GM21786 (cell line): ENCODE measurements at regions not wholly inside any gene's neighbourhood (a gene's known extent, or its start where the extent isn't known, plus 50 kb on each side); places are given as distances from the start of the nearest gene placed in this dataset.

ENCODE experiments used
- ATAC-seq: cut with Tn5 transposase; IDR thresholded peaks from one replicate; pipeline ENCODE4 v1.9.1; 2021; ENCODE audit not compliant: unreplicated experiment

DNA sequence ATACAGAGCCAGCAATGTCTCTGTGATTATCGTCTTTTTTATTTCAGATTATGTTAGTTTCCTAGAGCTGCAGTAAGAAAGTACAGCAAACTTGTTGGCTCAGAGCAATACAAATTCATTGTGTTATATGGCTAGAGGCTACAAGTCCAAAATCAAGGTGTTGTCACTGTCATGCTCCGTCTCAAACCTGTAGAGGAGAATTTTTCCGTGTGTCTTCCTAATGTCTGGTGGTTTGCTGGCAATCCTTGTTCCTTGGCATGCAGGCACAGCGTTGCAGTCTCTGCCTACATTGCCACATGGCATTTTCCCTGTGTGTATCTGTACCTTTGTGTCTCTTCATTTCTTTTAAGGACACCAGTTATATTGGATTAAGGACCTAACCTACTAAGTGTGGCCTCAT is 244.4 kb downstream of the LRRIQ3 start:
- no peak for ATAC-seq

DNA sequence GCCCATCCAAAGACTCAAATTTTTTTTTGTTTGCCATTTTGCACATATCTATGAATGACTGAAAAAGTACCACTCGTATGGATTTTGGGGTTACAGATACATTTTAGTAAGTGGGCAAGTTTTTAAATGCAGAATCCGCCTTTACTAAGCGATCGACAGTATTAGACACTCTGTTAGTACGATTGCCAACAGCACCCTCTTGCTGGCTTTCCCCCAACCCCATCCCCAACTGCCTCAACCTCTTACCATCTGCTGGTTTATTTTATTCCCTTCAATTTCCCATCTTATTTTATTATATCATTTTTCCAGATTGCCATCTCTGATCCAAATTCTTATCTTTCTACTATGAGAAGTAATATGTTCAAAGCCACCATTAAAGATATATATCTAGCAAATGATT is 244.8 kb downstream of the LRRIQ3 start:
- ATAC-seq = no peak

DNA sequence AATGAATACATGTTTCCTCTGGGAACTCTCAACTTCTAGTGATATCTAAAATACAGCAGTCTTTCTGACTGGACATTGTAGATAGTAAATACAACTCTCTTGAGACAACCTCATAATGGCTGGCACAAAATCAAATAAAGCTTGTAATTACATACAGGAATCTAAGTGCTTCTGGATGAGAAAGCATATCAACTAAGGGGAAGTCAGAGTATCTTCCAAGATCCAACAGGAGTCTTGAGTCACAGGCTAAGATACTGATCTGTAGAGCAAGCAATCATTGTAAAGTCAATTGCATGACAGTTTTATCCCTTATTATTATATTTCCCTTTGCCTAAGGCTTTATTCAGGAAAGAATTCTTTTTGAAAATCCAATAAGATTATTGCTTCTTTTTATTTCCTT is 249.9 kb downstream of the LRRIQ3 start:
- no peak for ATAC-seq

DNA sequence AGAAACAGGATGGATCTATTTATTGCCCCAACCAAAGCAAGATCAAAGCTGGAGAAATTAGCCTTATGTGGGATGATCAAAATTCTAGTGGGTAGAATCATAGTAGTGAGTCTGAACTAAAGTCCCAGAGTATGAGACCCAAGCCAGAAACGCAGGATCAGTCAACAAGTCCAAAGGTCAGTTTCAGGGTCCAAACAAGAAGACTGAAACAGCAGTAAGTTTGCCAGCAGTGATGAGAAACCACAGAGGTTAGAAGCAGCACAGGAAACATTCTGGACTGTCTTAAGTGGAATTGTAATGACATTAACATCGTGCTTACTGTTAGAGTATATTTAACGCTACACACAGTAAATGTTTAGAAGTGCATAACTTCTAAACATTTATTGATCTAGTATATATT is 251.0 kb downstream of the LRRIQ3 start:
- peak; percentile 47 for ATAC-seq

DNA sequence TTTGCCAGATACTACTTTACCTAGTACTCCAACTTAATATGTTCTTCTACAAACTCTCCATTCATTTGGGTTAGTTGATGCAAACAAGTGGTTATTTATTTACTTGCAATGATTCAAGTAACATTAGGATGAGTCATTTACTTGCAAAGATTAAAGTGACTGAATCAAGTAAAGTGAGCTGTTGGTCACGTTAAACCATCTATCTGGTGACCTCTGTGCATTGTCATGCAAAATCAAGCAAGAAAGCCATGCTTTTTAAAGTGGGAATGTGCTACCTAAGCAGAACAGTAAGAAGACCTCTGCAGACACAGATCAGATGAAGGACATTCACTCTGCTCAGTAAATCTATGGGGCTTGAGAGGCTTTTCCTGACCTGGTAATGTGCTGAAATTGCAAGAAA is 254.7 kb downstream of the LRRIQ3 start:
- no peak for ATAC-seq

DNA sequence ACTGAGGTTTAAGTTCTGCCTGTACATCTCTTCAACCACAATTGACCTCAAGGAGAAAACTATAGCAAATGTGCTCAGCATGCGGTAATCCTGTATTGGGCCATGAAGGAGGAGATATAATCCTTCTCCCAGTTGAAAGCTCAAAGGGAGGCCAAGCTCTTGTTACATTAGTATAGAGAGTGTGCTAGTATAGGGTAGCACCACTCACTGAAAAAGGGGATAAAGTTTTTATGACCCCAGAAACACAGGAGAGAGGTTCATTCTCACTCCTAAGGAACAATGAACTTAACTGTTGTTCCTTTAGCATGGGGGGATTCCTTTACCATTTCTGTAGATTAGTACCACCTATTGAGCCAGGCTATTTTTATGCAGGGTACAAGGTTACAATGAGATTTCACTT is 267.7 kb downstream of the LRRIQ3 start:
- ATAC-seq = no peak

DNA sequence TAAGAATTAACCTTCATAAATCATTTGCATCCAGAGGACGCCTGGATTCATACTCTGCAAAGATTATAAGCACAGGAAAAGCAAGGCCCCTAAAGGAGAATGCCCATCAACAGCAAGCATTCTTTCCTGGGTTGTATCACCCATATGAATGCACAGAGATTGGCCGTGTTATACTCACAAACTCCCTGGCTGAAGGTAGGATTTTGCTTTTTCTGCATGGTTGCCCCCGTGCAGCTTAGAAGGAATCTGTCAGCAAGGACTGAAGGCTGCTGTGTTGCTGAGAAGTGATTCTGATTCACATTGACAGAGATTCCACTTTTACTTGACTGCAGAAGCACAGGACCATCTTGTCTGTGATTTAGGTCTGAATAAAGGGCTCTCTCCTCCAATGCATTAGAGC is 283.0 kb downstream of the LRRIQ3 start:
- no peak for ATAC-seq

DNA sequence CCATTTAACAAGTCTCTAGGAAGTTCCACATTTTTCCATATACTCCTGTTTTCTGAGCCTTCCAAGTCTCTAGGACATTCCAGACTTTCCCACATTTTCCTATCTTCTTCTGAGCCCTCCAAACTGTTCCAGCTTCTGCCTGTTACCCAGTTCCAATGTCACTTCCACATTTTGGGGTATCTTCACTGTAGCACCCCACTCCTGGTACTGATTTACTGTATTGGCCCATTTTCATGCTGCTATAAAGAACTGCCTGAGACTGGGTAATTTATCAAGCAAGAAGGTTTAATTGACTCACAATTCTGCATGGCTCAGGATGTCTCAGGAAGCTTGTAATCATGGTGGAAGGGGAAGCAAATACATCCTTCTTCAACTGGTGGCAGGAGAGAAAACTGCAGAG is 285.0 kb downstream of the LRRIQ3 start:
- ATAC-seq = no peak

DNA sequence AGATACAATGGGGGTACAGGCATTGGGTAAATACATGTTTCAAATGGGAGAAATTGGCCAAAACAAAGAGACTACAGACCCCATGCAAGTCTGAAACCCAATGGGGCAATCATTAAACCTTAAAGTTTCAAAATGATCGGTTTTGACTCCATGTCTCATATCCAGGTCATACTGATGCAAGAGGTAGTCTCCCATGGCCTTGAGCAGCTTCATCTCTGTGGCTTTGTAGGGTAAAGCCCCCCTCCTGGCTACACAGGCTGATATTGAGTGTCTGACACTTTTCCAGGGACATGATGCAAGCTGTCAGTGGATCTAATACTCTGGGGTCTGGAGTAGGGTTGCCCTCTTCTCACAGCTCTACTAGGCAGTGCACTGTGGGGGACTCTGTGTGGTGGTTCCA is 286.1 kb downstream of the LRRIQ3 start:
- no peak for ATAC-seq

DNA sequence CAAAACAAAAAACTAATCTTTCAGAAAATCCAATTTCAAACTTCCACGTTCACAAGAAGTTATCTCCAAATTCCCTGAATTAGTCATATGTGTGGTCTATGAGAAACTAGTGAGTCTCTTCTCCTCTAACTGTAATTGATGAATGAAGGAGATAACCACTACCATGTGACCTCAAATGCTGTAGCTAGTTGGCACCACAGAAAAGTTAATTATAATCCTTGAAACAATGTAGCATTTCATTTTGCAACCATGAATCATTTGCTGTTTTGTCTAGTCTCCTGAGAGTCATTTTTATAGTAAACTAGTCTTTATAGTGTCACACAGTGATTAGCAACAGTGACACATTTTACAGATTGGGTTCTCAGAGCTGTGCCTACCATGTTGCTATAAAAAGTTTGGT is 287.5 kb downstream of the LRRIQ3 start:
- ATAC-seq = no peak

DNA sequence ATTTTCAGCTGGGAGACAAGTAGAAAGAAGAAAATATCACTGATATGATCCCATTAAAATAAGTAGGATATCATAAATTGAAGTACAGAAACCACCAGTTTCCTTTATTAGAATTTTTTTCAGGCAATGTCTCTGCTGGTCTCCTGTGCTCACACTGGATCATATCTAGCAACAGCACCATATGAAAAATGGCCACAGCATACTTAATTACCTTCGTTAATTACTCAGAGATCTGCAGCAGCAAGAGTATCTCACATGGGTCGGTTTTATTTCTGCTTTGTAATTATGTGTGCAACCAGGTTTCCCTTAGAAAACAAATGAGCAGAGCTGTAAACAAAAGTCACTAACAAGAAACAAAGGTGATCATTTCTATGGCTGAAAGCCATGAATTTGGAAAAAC is 287.9 kb downstream of the LRRIQ3 start:
- no peak for ATAC-seq

DNA sequence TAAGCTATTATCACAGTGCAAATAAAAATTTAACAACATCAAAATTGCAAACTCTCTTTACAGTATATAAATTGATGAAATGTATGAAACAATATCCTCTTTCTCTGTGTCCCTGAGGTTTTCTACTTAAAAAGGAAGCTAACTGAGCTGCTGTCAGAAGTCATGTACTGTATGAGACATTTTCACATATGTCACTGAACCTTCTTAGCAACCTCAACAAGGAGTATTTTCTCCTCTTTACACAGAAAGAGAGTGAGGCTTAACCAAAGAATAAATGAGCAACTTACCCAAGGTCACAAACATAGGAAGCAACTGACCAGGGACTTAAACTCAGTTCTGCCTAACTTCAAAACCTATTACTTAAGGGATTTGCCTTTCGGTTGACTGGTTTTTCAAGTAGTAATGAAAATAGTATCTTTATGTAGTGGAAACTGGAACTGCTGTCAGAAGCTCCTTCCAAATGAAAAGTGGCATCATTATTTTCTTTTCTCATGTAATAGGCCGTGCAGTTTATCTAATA is 288.9 kb downstream of the LRRIQ3 start:
- peak; percentile 41 for ATAC-seq

DNA sequence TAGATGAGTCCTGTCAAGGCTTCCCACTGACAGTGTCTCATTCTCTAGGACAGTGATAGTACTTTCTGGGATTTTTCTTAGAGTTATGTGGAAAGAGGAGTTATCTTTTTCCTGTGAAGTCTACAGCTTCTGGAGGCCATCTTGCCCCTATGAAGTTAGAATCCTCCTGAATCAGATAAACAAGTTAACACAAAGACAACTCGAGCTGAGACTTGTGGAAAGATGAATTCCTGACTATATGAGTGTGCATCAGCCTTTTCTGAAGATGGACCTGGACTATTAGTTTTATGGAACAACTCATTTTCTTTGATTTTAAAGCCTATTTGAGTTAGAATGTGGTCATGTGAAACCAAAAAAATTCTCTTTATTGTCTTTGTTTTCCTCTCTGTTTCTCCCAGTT is 290.9 kb downstream of the LRRIQ3 start:
- ATAC-seq = no peak

DNA sequence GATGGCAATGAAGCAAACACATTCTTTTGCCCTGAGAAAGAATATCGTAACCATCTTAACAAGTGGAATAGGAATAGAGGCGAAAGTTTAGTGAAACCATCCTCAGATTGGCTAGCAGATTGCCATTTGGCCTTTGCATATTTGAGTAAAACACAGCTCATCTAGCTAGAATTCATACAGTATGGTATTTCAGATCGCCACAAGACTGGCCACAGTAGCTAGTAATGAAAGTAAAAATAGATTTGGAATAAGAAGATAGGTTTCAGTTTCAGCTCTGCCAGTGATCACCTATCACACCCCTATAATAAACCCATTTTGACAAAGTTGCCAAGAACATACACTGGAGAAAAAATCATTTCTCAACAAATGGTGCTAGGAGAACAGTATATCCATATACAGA is 294.9 kb downstream of the LRRIQ3 start:
- ATAC-seq = peak; percentile 35

DNA sequence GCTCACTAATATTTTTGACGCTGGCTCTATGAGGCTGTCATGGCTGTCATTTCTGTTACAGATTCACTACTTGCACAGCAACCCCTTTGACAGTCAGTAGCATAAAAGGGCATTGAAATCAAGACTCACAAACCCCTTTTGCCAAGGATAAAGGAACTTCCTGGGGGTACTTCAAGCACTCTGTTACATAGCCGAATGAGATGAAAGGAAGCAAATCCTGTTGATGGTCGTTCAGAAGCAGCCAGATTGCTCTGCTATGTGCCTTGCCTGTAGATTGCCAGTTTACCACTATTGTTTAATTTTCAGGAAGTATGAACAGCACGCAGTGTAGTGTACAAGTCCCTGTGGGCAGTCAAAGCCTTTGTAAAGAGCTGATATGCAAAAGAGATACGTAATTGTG is 296.2 kb downstream of the LRRIQ3 start:
- no peak for ATAC-seq

DNA sequence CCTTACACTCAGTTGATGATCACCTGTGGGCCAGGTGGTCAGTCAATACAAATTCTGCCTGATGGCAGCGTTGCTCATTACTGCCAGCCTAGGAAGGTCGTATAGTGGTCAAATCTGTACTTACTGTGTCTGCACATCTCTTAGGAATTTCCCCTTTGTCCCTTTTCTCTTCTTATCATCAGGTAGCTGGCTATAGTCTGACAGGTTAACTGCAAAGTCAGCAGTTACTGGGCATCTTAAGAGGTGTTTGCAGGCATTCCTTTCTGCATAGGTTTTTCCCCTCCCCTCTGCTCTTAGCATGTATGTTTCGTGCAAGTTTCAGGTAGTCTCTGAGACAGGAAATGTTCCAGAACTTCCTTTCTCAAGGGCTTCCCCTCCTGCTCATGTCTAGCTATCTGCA is 298.7 kb downstream of the LRRIQ3 start:
- no peak for ATAC-seq

DNA sequence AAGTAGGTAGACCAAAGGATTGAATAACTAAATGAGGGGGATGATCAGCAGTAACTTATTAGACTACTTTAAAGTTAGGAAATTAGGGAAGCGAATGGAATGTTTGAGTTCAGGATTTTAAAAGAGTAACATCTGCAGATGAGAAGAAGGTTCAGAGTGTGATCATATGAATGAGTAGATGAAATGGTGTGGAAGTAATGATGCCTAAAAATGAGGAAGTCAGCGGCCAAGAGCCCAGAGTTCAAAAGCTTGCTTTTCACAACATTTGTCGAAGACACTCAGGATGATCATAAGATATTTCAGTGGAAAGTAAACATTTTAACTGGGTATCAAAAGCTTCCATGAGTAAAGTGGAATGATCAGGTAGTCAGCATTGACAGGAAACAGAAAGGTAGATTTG is 299.4 kb downstream of the LRRIQ3 start:
- no peak for ATAC-seq

DNA sequence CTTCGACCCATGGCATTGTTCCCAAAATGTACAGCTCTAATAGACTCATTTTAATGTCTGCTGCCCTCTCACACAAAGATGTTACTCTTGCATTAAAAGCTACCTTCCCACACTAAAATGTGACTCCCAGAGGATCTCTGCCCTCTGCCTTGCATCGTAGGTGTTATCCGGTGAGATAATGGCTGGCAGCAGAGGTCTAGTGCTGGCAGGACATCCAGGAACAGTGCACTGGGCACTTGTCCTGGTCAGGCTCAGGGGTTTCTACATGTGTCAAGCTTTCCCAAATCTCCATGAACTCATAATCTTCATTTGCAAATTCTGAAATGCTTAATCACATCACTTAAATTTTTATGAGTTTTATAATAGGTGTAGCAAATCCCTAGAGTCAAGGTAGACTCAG is 310.6 kb downstream of the LRRIQ3 start:
- no peak for ATAC-seq

DNA sequence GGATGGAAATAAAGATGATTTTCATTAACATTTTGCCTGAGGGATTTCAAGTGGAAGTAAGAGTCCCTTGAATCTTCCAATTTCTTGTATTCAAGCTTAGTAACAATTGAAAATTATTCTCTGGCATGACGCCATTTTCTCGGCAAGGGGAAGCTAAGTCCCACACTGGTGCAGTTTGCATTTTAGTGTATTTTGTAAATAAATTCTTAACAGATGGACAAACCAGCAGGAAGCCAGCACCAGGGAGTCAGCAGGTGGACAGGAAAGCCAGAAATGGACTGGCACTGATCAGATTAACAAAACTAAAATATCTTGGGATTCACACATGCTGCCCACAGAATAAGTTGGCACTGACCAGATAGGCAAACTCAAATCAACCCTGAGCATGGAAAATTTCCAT is 311.3 kb downstream of the LRRIQ3 start:
- ATAC-seq = no peak

DNA sequence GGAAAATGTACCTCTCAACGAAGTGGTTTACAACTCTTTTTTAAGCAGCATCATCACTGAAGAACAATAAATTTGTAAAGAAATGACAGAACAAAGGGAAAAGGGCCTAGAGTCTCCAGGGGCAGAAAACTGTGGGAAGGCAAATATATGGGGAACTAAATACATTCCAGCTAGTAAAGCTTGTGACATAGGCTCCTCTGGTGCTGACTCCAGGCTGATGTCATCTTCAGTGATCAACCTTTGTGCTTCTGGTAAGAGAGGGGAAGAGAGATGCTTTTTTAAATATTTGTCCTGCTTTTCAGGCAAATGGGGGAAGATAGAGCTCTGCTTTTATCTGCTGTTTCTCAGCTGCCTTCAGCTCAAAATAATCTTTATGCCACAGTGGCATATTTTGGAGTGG is 323.2 kb downstream of the LRRIQ3 start:
- no peak for ATAC-seq

DNA sequence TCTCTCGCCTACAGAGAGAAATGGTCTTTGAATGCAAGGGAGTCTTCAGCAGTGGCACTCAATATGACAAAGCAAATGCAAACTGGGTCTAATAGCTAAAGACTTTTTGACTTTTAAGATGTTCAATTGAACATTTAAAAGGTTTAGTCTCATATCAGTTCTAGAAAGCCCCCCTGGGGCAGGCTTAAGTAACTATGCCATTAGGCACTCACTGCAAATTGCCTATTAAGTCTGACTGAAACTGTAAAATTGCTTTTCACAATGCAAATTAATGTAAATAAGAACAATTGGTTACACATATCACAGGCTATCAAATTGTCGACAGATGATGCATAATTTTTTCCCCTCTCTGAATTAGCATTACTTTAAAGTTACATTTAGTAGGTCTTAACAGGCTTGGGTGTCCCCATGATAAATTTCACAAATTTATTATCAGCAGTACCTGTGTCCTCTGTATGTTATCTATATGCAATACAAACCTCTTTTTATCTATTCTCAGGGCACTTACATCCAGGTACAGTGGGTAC is 329.1 kb downstream of the LRRIQ3 start:
- no peak for ATAC-seq

DNA sequence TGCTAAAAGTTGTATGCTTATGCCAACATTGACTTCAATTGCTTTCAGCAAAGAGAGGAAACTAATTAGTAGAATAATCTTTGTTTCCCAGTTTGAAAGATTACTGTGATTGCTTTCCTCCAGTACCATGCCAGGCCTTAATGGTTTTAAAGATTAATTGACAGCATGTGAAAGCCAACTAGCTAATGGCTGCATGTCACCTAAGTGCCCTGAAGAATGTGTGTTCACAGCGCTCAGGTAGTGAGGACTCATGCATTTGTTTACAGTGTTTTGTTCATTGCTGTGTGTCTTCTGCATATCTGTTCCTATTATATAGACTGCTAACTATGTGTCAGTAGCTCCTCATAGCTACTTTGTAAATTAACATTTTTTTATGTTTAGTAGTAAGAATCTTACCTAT is 335.6 kb downstream of the LRRIQ3 start:
- no peak for ATAC-seq

DNA sequence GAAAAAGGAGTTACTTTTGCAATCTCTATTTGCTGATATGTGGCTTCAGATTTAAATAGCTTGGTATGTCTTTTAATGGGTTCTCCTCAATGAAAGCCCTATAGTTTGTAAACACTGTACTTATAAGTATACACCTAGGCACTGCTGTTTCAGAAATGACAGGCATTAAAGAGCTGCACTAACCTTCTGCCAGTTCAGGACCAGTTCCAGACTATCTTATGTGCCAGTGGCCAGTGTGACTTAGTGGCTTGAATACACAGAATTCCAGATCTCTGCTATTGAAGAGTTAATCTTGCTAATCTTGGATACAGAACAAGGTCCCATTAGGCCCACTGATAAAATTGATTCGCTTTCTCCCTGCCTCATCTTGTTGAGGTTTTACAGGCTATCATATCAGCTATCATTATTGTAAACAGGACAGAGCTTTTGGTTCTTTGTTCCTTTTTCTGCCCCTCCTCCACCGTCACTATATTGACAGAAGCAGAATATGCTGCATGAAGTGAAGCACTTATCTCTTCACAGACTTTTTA is 337.5 kb downstream of the LRRIQ3 start:
- ATAC-seq = no peak
